HEK293 (cell line): ENCODE measurements at regions not wholly inside any gene's neighbourhood (a gene's known extent, or its start where the extent isn't known, plus 50 kb on each side); places are given as distances from the start of the nearest gene placed in this dataset.

Source experiments
- CTCF ChIA-PET: fragments of 350-600 bp; formaldehyde crosslinking; extraction: SDS; loops from one replicate; lab custom pipeline; 2021; ENCODE audit warnings: antibody characterized with exemption; lab: Yijun Ruan, JAX
- POLR2A ChIA-PET: fragments of 300-600 bp; formaldehyde crosslinking; extraction: SDS; loops from one replicate; lab custom pipeline; 2020; ENCODE audit warnings: antibody characterized with exemption, inconsistent platforms; lab: Yijun Ruan, JAX
- H3K27ac ChIP-seq: fragments of 200-500 bp; sonication (Bioruptor generic); 2 replicates; pipeline ENCODE4 v1.5.1; 2014; ENCODE audit warnings: low read depth, low read length, control low read depth, inconsistent platforms; ENCODE audit errors: extremely low read depth
- H3K36me3 ChIP-seq, 2 experiments: fragments of 200-500 bp in 1 of 2; sonication (Bioruptor generic) in 1 of 2; 1 replicate in 1 of 2; 2 replicates in 1 of 2; pipeline ENCODE4 v1.5.1; 2014 to 2017; ENCODE audit warnings: inconsistent platforms in 2 of 2, low read length in 2 of 2; ENCODE audit not compliant: control insufficient read depth in 2 of 2, insufficient read depth in 1 of 2
- H3K4me1 ChIP-seq: fragments of 200-500 bp; sonication (Bioruptor generic); 2 replicates; pipeline ENCODE4 v1.5.1; 2014; ENCODE audit warnings: mild to moderate bottlenecking, low read length, inconsistent platforms; ENCODE audit not compliant: control insufficient read depth, insufficient read depth
- H3K4me3 ChIP-seq: 2 replicates; pipeline ENCODE4 v1.5.1; 2011; ENCODE audit warnings: low read depth, mild to moderate bottlenecking, control low read depth, low read length, moderate library complexity
- H3K9me3 ChIP-seq: fragments of 200-500 bp; sonication (Bioruptor generic); 2 replicates; pipeline ENCODE4 v1.5.1; 2014; ENCODE audit warnings: low read depth, low read length, inconsistent platforms; ENCODE audit not compliant: control insufficient read depth, insufficient read depth
- BCL11A ChIP-seq: fragments of 450-650 bp; formaldehyde crosslinking; IDR thresholded peaks from 2 replicates; pipeline ENCODE4 v1.5.1; 2016; ENCODE audit warnings: low read depth, missing biosample characterization, missing genetic modification characterization
- GLI2 ChIP-seq: fragments of 450-650 bp; formaldehyde crosslinking; IDR thresholded peaks from 2 replicates; pipeline ENCODE4; 2017; ENCODE audit warnings: missing biosample characterization, missing genetic modification characterization, low read depth, borderline replicate concordance
- GLIS1 ChIP-seq: fragments of 450-650 bp; formaldehyde crosslinking; IDR thresholded peaks from 2 replicates; pipeline ENCODE4 v1.5.1; 2016; ENCODE audit warnings: missing biosample characterization, missing genetic modification characterization
- HOXC10 ChIP-seq: sonication (generic); formaldehyde crosslinking; IDR thresholded peaks from 2 replicates; pipeline ENCODE4 v1.8.1; 2023; ENCODE audit warnings: mild to moderate bottlenecking, missing genetic modification reagents
- KLF10 ChIP-seq: fragments of 450-650 bp; IDR thresholded peaks from 2 replicates; pipeline ENCODE4 v1.5.1; 2018; ENCODE audit warnings: missing biosample characterization, mild to moderate bottlenecking, missing genetic modification characterization
- KLF16 ChIP-seq: fragments of 450-650 bp; formaldehyde crosslinking; IDR thresholded peaks from 2 replicates; pipeline ENCODE4 v1.5.1; 2017; ENCODE audit warnings: missing biosample characterization, missing genetic modification characterization
- KLF8 ChIP-seq: fragments of 450-650 bp; formaldehyde crosslinking; IDR thresholded peaks from 2 replicates; pipeline ENCODE4 v1.5.1; 2016; ENCODE audit warnings: missing biosample characterization, missing genetic modification characterization
- PATZ1 ChIP-seq: fragments of 450-650 bp; formaldehyde crosslinking; IDR thresholded peaks from 2 replicates; pipeline ENCODE4 v1.5.1; 2016; ENCODE audit warnings: missing biosample characterization, missing genetic modification characterization
- SETDB1 ChIP-seq: IDR thresholded peaks from one replicate; pipeline ENCODE4 v1.6.1; 2017; ENCODE audit warnings: mild to moderate bottlenecking, low read length, moderate library complexity, mixed read lengths; ENCODE audit not compliant: insufficient read length
- ZFHX2 ChIP-seq: fragments of 450-650 bp; formaldehyde crosslinking; conservative IDR thresholded peaks from 2 replicates; pipeline ENCODE4 v1.5.1; 2016; ENCODE audit warnings: missing biosample characterization, missing genetic modification characterization
- ZFP41 ChIP-seq: fragments of 450-650 bp; formaldehyde crosslinking; IDR thresholded peaks from 2 replicates; pipeline ENCODE4 v1.5.1; 2016; ENCODE audit warnings: missing biosample characterization, missing genetic modification characterization, borderline replicate concordance
- ZIC2 ChIP-seq: fragments of 450-650 bp; formaldehyde crosslinking; IDR thresholded peaks from 2 replicates; pipeline ENCODE4 v1.5.1; 2016; ENCODE audit warnings: missing biosample characterization, missing genetic modification characterization
- ZNF169 ChIP-seq: fragments of 450-650 bp; formaldehyde crosslinking; IDR thresholded peaks from 2 replicates; pipeline ENCODE4 v1.5.1; 2016; ENCODE audit warnings: missing biosample characterization, missing genetic modification characterization
- ZNF223 ChIP-seq: fragments of 450-650 bp; formaldehyde crosslinking; IDR thresholded peaks from 2 replicates; pipeline ENCODE4 v1.5.1; 2016; ENCODE audit warnings: missing biosample characterization, missing genetic modification characterization
- ZNF266 ChIP-seq: fragments of 450-650 bp; formaldehyde crosslinking; IDR thresholded peaks from 2 replicates; pipeline ENCODE4 v1.5.1; 2016; ENCODE audit warnings: missing biosample characterization, missing genetic modification characterization, low read depth
- ZNF292 ChIP-seq: fragments of 450-650 bp; formaldehyde crosslinking; IDR thresholded peaks from 2 replicates; pipeline ENCODE4 v1.5.1; 2016; ENCODE audit warnings: low read depth, missing biosample characterization, missing genetic modification characterization, borderline replicate concordance
- ZNF404 ChIP-seq: fragments of 450-650 bp; formaldehyde crosslinking; IDR thresholded peaks from 2 replicates; pipeline ENCODE4 v1.5.1; 2017; ENCODE audit warnings: missing biosample characterization, missing genetic modification characterization
- ZNF501 ChIP-seq: fragments of 450-650 bp; formaldehyde crosslinking; IDR thresholded peaks from 2 replicates; pipeline ENCODE4 v1.5.1; 2016; ENCODE audit warnings: missing biosample characterization, missing genetic modification characterization
- ZNF549 ChIP-seq: fragments of 450-650 bp; IDR thresholded peaks from 2 replicates; pipeline ENCODE4 v1.5.1; 2018; ENCODE audit warnings: missing biosample characterization, missing genetic modification characterization, mild to moderate bottlenecking, inconsistent platforms, moderate library complexity
- ZNF747 ChIP-seq: fragments of 450-650 bp; formaldehyde crosslinking; IDR thresholded peaks from 2 replicates; pipeline ENCODE4 v1.5.1; 2016; ENCODE audit warnings: missing biosample characterization, missing genetic modification characterization
- ZNF76 ChIP-seq: fragments of 450-650 bp; formaldehyde crosslinking; IDR thresholded peaks from 2 replicates; pipeline ENCODE4; 2016; ENCODE audit warnings: low read depth, missing biosample characterization, missing genetic modification characterization, borderline replicate concordance
- ZNF792 ChIP-seq: fragments of 450-650 bp; formaldehyde crosslinking; IDR thresholded peaks from 2 replicates; pipeline ENCODE4 v1.5.1; 2016; ENCODE audit warnings: missing biosample characterization, missing genetic modification characterization
- ZNF837 ChIP-seq: fragments of 450-650 bp; formaldehyde crosslinking; IDR thresholded peaks from 2 replicates; pipeline ENCODE4 v1.5.1; 2016; ENCODE audit warnings: missing biosample characterization, missing genetic modification characterization
- ZSCAN23 ChIP-seq: fragments of 450-650 bp; formaldehyde crosslinking; IDR thresholded peaks from 2 replicates; pipeline ENCODE4 v1.5.1; 2016; ENCODE audit warnings: missing biosample characterization, missing genetic modification characterization
- TF ChIP-seq, protein P1 (sequence below): fragments of 450-650 bp; formaldehyde crosslinking; IDR thresholded peaks from 2 replicates; pipeline ENCODE4 v1.5.1; 2016; ENCODE audit warnings: missing biosample characterization, missing genetic modification characterization
- TF ChIP-seq, protein P2 (sequence below): fragments of 450-650 bp; formaldehyde crosslinking; IDR thresholded peaks from 2 replicates; pipeline ENCODE4 v1.5.1; 2016; ENCODE audit warnings: missing biosample characterization, missing genetic modification characterization, borderline replicate concordance
- TF ChIP-seq, protein P3 (sequence below): fragments of 450-650 bp; formaldehyde crosslinking; IDR thresholded peaks from 2 replicates; pipeline ENCODE4 v1.5.1; 2017; ENCODE audit warnings: missing biosample characterization, missing genetic modification characterization

- Histone ChIP-seq H3K4me3 (no peak overlapping the region), H3K9me3 (no peaks in the 10 kb centered on the region), H3K27ac (no peak overlapping the region), H3K4me1 (no peaks in the 10 kb centered on the region), H3K36me3 (no peaks in the 10 kb centered on the region)
- POLR2A ChIA-PET: no interaction called here
- TF ChIP-seq GLIS1: no peak
- no peak for TF ChIP-seq PATZ1
- TF ChIP-seq, protein P1, sequence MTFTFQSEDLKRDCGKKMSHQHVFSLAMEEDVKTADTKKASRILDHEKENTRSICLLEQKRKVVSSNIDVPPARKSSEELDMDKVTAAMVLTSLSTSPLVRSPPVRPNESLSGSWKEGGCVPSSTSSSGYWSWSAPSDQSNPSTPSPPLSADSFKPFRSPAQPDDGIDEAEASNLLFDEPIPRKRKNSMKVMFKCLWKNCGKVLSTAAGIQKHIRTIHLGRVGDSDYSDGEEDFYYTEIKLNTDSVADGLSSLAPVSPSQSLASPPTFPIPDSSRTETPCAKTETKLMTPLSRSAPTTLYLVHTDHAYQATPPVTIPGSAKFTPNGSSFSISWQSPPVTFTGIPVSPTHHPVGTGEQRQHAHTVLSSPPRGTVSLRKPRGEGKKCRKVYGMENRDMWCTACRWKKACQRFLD: no peak
- no peak for TF ChIP-seq SETDB1
- TF ChIP-seq ZNF223 (tag by site-specific recombination): no peak
- TF ChIP-seq ZNF501: no peak
- TF ChIP-seq ZFHX2 (tag by site-specific recombination): no peak
- TF ChIP-seq ZNF266 (tag by site-specific recombination): no peak
- no peak for TF ChIP-seq ZNF792 (tag by site-specific recombination)
- no peak for TF ChIP-seq KLF10 (tag by site-specific recombination)
- no peak for TF ChIP-seq ZIC2 (tag by site-specific recombination)
- no peak for TF ChIP-seq ZNF549 (tag by site-specific recombination)
- TF ChIP-seq KLF16 (tag by site-specific recombination): no peak
- TF ChIP-seq ZNF76: no peak
- no peak for TF ChIP-seq ZFP41 (tag by site-specific recombination)
- no peak for TF ChIP-seq ZNF404
- TF ChIP-seq BCL11A (tag by site-specific recombination): no peak
- no peak for TF ChIP-seq ZNF747 (tag by site-specific recombination)
- CTCF ChIA-PET: no interaction called here
These were observed 68.2 kb upstream of the KIT start for GRCh38 chr4:54589586-54589985.

- Histone ChIP-seq H3K4me1 (no peaks in the 10 kb centered on the region), H3K9me3 (no peaks in the 10 kb centered on the region), H3K27ac (no peak overlapping the region), H3K4me3 (no peak overlapping the region), H3K36me3 (no peaks in the 10 kb centered on the region)
- POLR2A ChIA-PET: no interaction called here
- CTCF ChIA-PET: interaction anchor here (0.6 to 1.1 kb wide), 2 partner anchors 9 to 607 kb away, joined by 3 read pairs; no protein-coding TSS in a partner anchor
- TF ChIP-seq ZNF292 (tag by site-specific recombination) (no peak), ZNF837 (tag by site-specific recombination) (no peak), GLI2 (tag by site-specific recombination) (no peak), KLF8 (no peak), ZNF169 (no peak), HOXC10 (CRISPR knock-in tag) (no peak), ZSCAN23 (tag by site-specific recombination) (no peak)
- TF ChIP-seq, protein P2, sequence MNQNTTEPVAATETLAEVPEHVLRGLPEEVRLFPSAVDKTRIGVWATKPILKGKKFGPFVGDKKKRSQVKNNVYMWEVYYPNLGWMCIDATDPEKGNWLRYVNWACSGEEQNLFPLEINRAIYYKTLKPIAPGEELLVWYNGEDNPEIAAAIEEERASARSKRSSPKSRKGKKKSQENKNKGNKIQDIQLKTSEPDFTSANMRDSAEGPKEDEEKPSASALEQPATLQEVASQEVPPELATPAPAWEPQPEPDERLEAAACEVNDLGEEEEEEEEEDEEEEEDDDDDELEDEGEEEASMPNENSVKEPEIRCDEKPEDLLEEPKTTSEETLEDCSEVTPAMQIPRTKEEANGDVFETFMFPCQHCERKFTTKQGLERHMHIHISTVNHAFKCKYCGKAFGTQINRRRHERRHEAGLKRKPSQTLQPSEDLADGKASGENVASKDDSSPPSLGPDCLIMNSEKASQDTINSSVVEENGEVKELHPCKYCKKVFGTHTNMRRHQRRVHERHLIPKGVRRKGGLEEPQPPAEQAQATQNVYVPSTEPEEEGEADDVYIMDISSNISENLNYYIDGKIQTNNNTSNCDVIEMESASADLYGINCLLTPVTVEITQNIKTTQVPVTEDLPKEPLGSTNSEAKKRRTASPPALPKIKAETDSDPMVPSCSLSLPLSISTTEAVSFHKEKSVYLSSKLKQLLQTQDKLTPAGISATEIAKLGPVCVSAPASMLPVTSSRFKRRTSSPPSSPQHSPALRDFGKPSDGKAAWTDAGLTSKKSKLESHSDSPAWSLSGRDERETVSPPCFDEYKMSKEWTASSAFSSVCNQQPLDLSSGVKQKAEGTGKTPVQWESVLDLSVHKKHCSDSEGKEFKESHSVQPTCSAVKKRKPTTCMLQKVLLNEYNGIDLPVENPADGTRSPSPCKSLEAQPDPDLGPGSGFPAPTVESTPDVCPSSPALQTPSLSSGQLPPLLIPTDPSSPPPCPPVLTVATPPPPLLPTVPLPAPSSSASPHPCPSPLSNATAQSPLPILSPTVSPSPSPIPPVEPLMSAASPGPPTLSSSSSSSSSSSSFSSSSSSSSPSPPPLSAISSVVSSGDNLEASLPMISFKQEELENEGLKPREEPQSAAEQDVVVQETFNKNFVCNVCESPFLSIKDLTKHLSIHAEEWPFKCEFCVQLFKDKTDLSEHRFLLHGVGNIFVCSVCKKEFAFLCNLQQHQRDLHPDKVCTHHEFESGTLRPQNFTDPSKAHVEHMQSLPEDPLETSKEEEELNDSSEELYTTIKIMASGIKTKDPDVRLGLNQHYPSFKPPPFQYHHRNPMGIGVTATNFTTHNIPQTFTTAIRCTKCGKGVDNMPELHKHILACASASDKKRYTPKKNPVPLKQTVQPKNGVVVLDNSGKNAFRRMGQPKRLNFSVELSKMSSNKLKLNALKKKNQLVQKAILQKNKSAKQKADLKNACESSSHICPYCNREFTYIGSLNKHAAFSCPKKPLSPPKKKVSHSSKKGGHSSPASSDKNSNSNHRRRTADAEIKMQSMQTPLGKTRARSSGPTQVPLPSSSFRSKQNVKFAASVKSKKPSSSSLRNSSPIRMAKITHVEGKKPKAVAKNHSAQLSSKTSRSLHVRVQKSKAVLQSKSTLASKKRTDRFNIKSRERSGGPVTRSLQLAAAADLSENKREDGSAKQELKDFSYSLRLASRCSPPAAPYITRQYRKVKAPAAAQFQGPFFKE (tag by site-specific recombination): no peak
- TF ChIP-seq, protein P3, sequence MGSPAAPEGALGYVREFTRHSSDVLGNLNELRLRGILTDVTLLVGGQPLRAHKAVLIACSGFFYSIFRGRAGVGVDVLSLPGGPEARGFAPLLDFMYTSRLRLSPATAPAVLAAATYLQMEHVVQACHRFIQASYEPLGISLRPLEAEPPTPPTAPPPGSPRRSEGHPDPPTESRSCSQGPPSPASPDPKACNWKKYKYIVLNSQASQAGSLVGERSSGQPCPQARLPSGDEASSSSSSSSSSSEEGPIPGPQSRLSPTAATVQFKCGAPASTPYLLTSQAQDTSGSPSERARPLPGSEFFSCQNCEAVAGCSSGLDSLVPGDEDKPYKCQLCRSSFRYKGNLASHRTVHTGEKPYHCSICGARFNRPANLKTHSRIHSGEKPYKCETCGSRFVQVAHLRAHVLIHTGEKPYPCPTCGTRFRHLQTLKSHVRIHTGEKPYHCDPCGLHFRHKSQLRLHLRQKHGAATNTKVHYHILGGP (tag by site-specific recombination): no peak
These were observed 63.9 kb upstream of the KIT start for GRCh38 chr4:54593795-54594322.
